Activated effector memory CD4-positive, alpha-beta T cell treated with Interleukin-2 at 50 U/mL for 16 hours (primary cell): ENCODE measurements at regions not wholly inside any gene's neighbourhood (a gene's known extent, or its start where the extent isn't known, plus 50 kb on each side); places are given as distances from the start of the nearest gene placed in this dataset.

Source experiments
- DNase-seq: peaks from one replicate; pipeline ENCODE4 v3.0.0-alpha.2; 2020

- DNase-seq: no peak
Measured at GRCh38 chr9:105023788-105024187, 95.8 kb upstream of the ABCA1 start.

GRCh38 chr9:105024529-105024928, 96.6 kb upstream of the ABCA1 start:
- no peak for DNase-seq

- no peak for DNase-seq
Measured at GRCh38 chr9:105026451-105026850, 98.5 kb upstream of the ABCA1 start.

GRCh38 chr9:105027084-105027483, 99.1 kb upstream of the ABCA1 start:
- no peak for DNase-seq

GRCh38 chr9:105030285-105030684, 102.3 kb upstream of the ABCA1 start:
- no peak for DNase-seq

- no peak for DNase-seq
Measured at GRCh38 chr9:105037139-105037538, 109.2 kb upstream of the ABCA1 start.

GRCh38 chr9:105038051-105038450, 110.1 kb upstream of the ABCA1 start:
- DNase-seq: no peak

- DNase-seq: no peak
Measured at GRCh38 chr9:105039175-105039799, 111.3 kb upstream of the ABCA1 start.

GRCh38 chr9:105043370-105043936, 115.5 kb upstream of the ABCA1 start:
- no peak for DNase-seq

- no peak for DNase-seq
Measured at GRCh38 chr9:105044518-105044917, 116.6 kb upstream of the ABCA1 start.

- DNase-seq: no peak
Measured at GRCh38 chr9:105046907-105047741, 119.2 kb upstream of the ABCA1 start.

- no peak for DNase-seq
Measured at GRCh38 chr9:105047742-105048041, 119.7 kb upstream of the ABCA1 start.

- no peak for DNase-seq
Measured at GRCh38 chr9:105048331-105048730, 120.4 kb upstream of the ABCA1 start.

GRCh38 chr9:105050296-105050695, 122.3 kb upstream of the ABCA1 start:
- no peak for DNase-seq

GRCh38 chr9:105051897-105052296, 123.9 kb upstream of the ABCA1 start:
- no peak for DNase-seq

- no peak for DNase-seq
Measured at GRCh38 chr9:105052346-105052745, 124.4 kb upstream of the ABCA1 start.

GRCh38 chr9:105053209-105053652, 125.3 kb upstream of the ABCA1 start:
- DNase-seq: no peak

GRCh38 chr9:105054491-105054890, 126.5 kb upstream of the ABCA1 start:
- no peak for DNase-seq

- DNase-seq: no peak
Measured at GRCh38 chr9:105055917-105056316, 128.0 kb upstream of the ABCA1 start.

- no peak for DNase-seq
Measured at GRCh38 chr9:105057551-105057950, 129.6 kb upstream of the ABCA1 start.

GRCh38 chr9:105059252-105059651, 131.3 kb upstream of the ABCA1 start:
- DNase-seq: no peak

GRCh38 chr9:105062222-105062855, 134.4 kb upstream of the ABCA1 start:
- no peak for DNase-seq

- DNase-seq: no peak
Measured at GRCh38 chr9:105064248-105065097, 136.5 kb upstream of the ABCA1 start.
